HT1080 (cell line): ENCODE measurements at regions not wholly inside any gene's neighbourhood (a gene's known extent, or its start where the extent isn't known, plus 50 kb on each side); places are given as distances from the start of the nearest gene placed in this dataset. TPM values are rescaled to one million over a fixed set of nuclear protein-coding genes. Genes with fewer than 3 reads are reported as not detected.

ENCODE experiments used
- DNase-seq: peaks from one replicate; pipeline ENCODE4 v3.0.0-alpha.2; 2015; ENCODE audit warnings: low read depth
- small RNA-seq: library from RNA; depleted of rRNA; stranded (forward); fragments of <200 nt; gene quantifications from one replicate; pipeline ENCODE3, GENCODE V24; 2014

GRCh38 chr10:42999385-43000020 lies 77.4 kb upstream of the RET start:
- DNase-seq: no peak

- DNase-seq: no peak
Measured at GRCh38 chr10:43000021-43000411, 76.9 kb upstream of the RET start.

GRCh38 chr10:43000651-43001426 lies 76.0 kb upstream of the RET start:
- no peak for DNase-seq

GRCh38 chr10:43001427-43001795 lies 75.5 kb upstream of the RET start:
- no peak for DNase-seq

DNA sequence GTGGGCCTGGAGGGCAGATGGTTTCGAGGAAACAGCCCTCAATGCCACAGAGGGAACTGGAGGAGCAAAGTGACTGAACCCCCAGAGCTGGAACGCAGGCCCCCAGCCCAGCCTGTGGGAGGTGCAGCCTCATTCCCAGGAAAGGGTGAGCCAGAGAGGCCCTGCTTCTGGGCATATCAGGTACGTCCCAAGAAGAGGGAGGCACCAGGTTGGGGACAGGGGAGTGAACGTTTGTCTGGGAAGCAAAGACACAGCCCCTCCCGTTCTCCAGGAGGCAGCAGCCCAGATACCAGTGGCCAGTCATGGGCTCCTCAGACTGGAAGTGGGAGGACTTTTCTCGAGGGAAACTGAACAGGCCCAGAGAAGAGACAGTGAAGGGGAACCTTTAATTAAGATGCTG lies 74.3 kb upstream of the RET start:
- no peak for DNase-seq

GRCh38 chr10:43006490-43006889 lies 70.4 kb upstream of the RET start:
- no peak for DNase-seq

- no peak for DNase-seq
Measured at GRCh38 chr10:43012578-43012977, 64.3 kb upstream of the RET start.

- no peak for DNase-seq
Measured at GRCh38 chr10:43013065-43013464, 63.8 kb upstream of the RET start.

DNA sequence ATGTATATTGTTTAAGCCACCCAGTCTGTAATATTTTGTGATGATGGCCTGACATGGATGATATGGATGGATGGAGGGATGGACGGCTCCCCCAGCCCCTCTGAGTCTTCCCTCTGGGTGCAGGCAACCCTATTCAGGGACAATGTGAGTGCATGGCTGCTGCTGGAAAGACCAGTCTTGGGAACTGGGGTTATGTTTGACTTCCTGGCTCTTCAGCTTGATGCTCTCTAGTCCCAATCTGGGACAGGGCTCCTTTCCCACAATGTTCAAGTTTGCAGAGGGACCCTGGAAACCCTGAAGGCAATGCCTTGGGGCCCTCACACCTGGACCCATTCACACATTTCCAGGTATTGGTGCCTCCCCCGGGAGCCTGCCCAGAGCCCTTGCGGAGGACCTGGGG lies 52.3 kb upstream of the RET start:
- no peak for DNase-seq

- no peak for DNase-seq
Measured at GRCh38 chr10:43024942-43025700, 51.7 kb upstream of the RET start.

DNA sequence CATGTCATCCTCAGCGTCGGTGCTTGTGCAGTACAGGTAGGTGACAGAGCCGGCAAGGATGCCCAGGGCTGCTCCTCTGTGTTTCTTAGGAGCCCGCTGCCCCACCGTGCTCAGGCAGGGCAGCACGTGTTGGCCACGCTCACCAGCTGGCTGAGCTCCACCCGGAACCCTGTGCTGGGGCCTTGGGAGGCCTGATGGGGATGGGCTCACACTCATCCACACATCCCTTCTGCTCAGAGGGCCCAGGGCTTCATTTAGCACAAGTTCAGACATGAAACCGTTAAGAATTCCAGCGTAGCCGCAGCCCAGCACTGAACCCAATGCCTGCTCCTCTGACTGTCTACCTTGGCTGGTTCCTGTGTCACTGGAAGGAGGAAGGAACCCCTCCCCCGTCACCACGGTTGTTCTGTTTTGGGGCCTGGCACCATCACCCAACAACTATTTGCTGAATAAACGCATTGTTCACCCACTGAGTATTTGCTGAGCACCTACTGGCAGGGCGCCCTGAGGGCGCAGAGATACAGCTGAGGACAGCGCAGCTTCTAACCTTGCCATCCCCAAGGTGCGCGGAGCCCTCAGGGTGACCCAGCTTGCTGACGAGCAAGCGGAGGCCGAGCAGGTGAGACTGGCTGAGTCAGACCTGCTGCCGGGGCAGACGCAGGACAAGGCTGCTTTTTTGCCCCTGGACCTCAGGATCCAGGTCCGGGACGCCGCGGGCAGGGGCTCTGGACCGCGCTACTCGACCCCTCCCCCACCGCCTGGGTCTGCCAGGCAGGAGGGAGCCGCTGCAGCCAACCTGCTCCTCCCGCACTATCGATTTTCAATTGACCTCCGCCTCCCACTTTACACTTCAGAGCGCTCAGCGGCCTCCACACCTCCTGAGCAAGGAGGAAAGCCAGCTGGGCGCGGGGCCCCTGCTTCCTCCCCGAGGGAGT lies 50.6 kb upstream of the RET start:
- DNase-seq: no peak

Small RNA genes in the stretch of these regions (small RNA-seq; reads per million reads assigned to genes)
- not detected for gene MIR5100
